Adrenal gland (tissue), 9 donors: ENCODE measurements at regions not wholly inside any gene's neighbourhood (a gene's known extent, or its start where the extent isn't known, plus 50 kb on each side); places are given as distances from the start of the nearest gene placed in this dataset.

ENCODE experiments used
- DNase-seq, 7 donors: peaks; one replicate each; pipeline ENCODE4 v3.0.0-alpha.2; 2019 to 2020
- H3K27ac ChIP-seq, 5 donors: fragments of 200-600 bp; sonication (generic) in 4 of 5; 1 replicate in 3 of 5; 2 replicates in 2 of 5; pipeline versions ENCODE4 v1.5.1 to v1.8.0; 2016 to 2020; ENCODE audit warnings: mild to moderate bottlenecking in 1 of 5
- H3K27me3 ChIP-seq: fragments of 200-600 bp; 2 replicates; pipeline ENCODE4 v1.8.0; 2021
- H3K36me3 ChIP-seq, 2 donors: fragments of 200-600 bp; replicated peaks in 1 of 2; 1 replicate in 1 of 2; 2 replicates in 1 of 2; pipeline versions ENCODE4 v1.5.1 to v1.8.0; 2018 to 2022
- H3K4me1 ChIP-seq, 2 donors: fragments of 200-600 bp; replicated peaks in 1 of 2; 1 replicate in 1 of 2; 2 replicates in 1 of 2; pipeline versions ENCODE4 v1.5.1 to v1.8.0; 2018 to 2021
- H3K4me3 ChIP-seq, 4 donors: fragments of 200-600 bp; sonication (generic) in 3 of 4; one replicate each; pipeline ENCODE4 v1.5.1; 2016 to 2018
- H3K9me3 ChIP-seq, 3 donors: fragments of 200-600 bp; sonication (generic) in 1 of 3; replicated peaks in 1 of 3; 1 replicate in 2 of 3; 2 replicates in 1 of 3; pipeline versions ENCODE4 v1.5.1 to v1.8.0; 2016 to 2021
- CTCF ChIP-seq, 6 experiments: fragments of 450-650 bp in 4 of 6; fragments of 200-600 bp in 2 of 6; sonication (generic) in 1 of 6; IDR thresholded peaks; 1 replicate in 5 of 6; 2 replicates in 1 of 6; pipeline versions ENCODE4 v1.5.1 to v1.8.0; 2016 to 2021; ENCODE audit warnings: antibody characterized with exemption in 6 of 6, mild to moderate bottlenecking in 2 of 6, moderate library complexity in 1 of 6
- POLR2A ChIP-seq, 2 donors: fragments of 450-650 bp; IDR thresholded peaks; one replicate each; pipeline ENCODE4 v1.6.1; 2017; ENCODE audit warnings: antibody characterized with exemption in 2 of 2, mild to moderate bottlenecking in 2 of 2, moderate library complexity in 1 of 2
- WGBS, 4 donors: extraction: QIAGEN DNeasy Blood & Tissue Kit in 2 of 4; methylation state at CpG; one replicate each; pipeline versions ENCODE4 v1.1.5 to v1.1.7; 2013 to 2017; 5-methylcytosine and 5-hydroxymethylcytosine counted together
- intact Hi-C, 2 donors: fragments of 100-400 bp; cut with DNase I; formaldehyde crosslinking; loops; one replicate each; pipeline versions ENCODE4 v1.14.1 to v1.15.0; 2022 to 2023
- donor health status: healthy with polysubstance abuse.
- donor health status: Bipolar disorder and iron deficiency.
- donor health status: DM: yes; HTN: yes; CAD: no.
- donor health status: DM: no; HTN: no; CAD: no.
- donor health status: DM: no; HTN: no; CAD: no.

- intact Hi-C loops: no loop called here
- TF ChIP-seq POLR2A (IDR thresholded peaks at IDR 0.05) (peak in 1 of 2 donors; percentile 64), CTCF (IDR thresholded peaks at IDR 0.05) (peak in 1 of 6 experiments; percentile 10)
- H3K27ac ChIP-seq: peak overlapping the region in 4 of 5 donors; percentile 56 to 85 (median 72)
- H3K36me3 ChIP-seq: no peaks in the 10 kb centered on the region
- no peaks in the 10 kb centered on the region for H3K27me3 ChIP-seq
- H3K4me1 ChIP-seq: peaks cover 37 to 59% of the 10 kb centered on the region in 2 donors
- 0 to 2% (median 1%) methylated on average over 11 to 103 of the region's 103 CpGs; no CpG with 5 or more reads in 1 of the 4 donors for WGBS, 4 donors
- no peaks in the 10 kb centered on the region for H3K9me3 ChIP-seq
- H3K4me3 ChIP-seq: peak overlapping the region in 2 of 4 donors; percentile 41 to 85
- DNase-seq: peak; percentile 74 to 88 (median 79)
These were observed 87.4 kb upstream of the ARHGAP32 start for GRCh38 chr11:129279326-129280026.

GRCh38 chr11:129278586-129279319 is 86.6 kb upstream of the ARHGAP32 start:
- peak in 4 of 7 donors; percentile 17 to 33 (median 26) for DNase-seq
- TF ChIP-seq CTCF (IDR thresholded peaks at IDR 0.05): no peak
- TF ChIP-seq POLR2A (IDR thresholded peaks at IDR 0.05): no peak
- no peaks in the 10 kb centered on the region for H3K9me3 ChIP-seq
- peaks cover 39 to 66% of the 10 kb centered on the region in 2 donors for H3K4me1 ChIP-seq
- no peaks in the 10 kb centered on the region for H3K36me3 ChIP-seq
- H3K27me3 ChIP-seq: no peaks in the 10 kb centered on the region
- WGBS, 4 donors: 0 to 1% (median 1%) methylated on average over 9 to 109 of the region's 109 CpGs
- peak overlapping the region in 3 of 5 donors; percentile 51 to 85 (median 65) for H3K27ac ChIP-seq
- peak overlapping the region in 3 of 4 donors; percentile 16 to 85 (median 33) for H3K4me3 ChIP-seq
- intact Hi-C loops: no loop called here

- intact Hi-C loops: no loop called here
- H3K27ac ChIP-seq: no peak overlapping the region
- peak overlapping the region in 1 of 4 donors; percentile 85 for H3K4me3 ChIP-seq
- TF ChIP-seq CTCF (IDR thresholded peaks at IDR 0.05) (no peak), POLR2A (IDR thresholded peaks at IDR 0.05) (no peak)
- no peak for DNase-seq
- peaks cover 39 to 70% of the 10 kb centered on the region in 2 donors for H3K4me1 ChIP-seq
- H3K27me3 ChIP-seq: no peaks in the 10 kb centered on the region
- no peaks in the 10 kb centered on the region for H3K36me3 ChIP-seq
- H3K9me3 ChIP-seq: no peaks in the 10 kb centered on the region
- WGBS, 4 donors: 80 to 89% (median 87%) methylated on average over 8 of the region's 8 CpGs
These were observed 85.2 kb upstream of the ARHGAP32 start for GRCh38 chr11:129277198-129277843.

GRCh38 chr11:129275828-129276227 is 83.7 kb upstream of the ARHGAP32 start:
- peak in 1 of 6 experiments; percentile 3 for TF ChIP-seq CTCF (IDR thresholded peaks at IDR 0.05)
- no peak for TF ChIP-seq POLR2A (IDR thresholded peaks at IDR 0.05)
- no peak overlapping the region for H3K4me3 ChIP-seq
- peaks cover 39 to 60% of the 10 kb centered on the region in 2 donors for H3K4me1 ChIP-seq
- WGBS, 4 donors: 26 to 43% (median 32%) methylated on average over 3 of the region's 3 CpGs
- peak overlapping the region in 4 of 5 donors; percentile 29 to 51 (median 40) for H3K27ac ChIP-seq
- no peaks in the 10 kb centered on the region for H3K9me3 ChIP-seq
- intact Hi-C loops: no loop called here
- no peaks in the 10 kb centered on the region for H3K36me3 ChIP-seq
- H3K27me3 ChIP-seq: no peaks in the 10 kb centered on the region
- DNase-seq: peak; percentile 38 to 71 (median 61)
